Renal cortical epithelial cell (primary cell): ENCODE measurements at regions not wholly inside any gene's neighbourhood (a gene's known extent, or its start where the extent isn't known, plus 50 kb on each side); places are given as distances from the start of the nearest gene placed in this dataset.
"Not testable (repeated sequence)": the region's sequence is repeated elsewhere in the genome, so short reads cannot be mapped to it uniquely, and the experiment has no call there.

Source experiments
- DNase-seq: peaks from one replicate; pipeline ENCODE4 v3.0.0-alpha.2; 2011; ENCODE audit warnings: low read depth

GRCh38 chr16:26505496-26505895 is 561.2 kb upstream of the C16orf82 start:
- no peak for DNase-seq

- not testable (repeated sequence) for DNase-seq
Measured at GRCh38 chr16:26508946-26509345, 557.8 kb upstream of the C16orf82 start.

DNA sequence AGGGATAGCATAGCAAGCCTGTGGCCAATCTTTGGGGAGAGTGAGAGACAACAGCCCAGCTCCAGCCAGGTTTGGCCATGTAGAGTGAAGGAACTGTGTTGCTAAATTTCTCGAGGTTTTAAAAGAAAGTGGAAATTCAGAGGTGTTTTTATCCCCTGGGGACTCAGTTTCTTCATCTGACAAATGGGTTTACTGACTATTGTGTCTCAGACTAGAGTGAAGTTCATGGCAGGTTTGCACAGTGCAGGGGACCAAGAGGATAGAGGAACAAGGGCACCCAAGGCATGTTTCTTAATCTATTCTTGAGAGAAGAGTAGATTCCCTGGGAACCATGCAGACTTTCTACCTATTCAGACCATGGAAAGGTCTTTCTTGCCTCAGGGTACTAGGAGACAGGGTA is 555.8 kb upstream of the C16orf82 start:
- no peak for DNase-seq

- DNase-seq: no peak
Measured at GRCh38 chr16:26511463-26511862, 555.3 kb upstream of the C16orf82 start.

GRCh38 chr16:26521626-26522025 is 545.1 kb upstream of the C16orf82 start:
- DNase-seq: no peak

- no peak for DNase-seq
Measured at GRCh38 chr16:26524281-26524680, 542.4 kb upstream of the C16orf82 start.

DNA sequence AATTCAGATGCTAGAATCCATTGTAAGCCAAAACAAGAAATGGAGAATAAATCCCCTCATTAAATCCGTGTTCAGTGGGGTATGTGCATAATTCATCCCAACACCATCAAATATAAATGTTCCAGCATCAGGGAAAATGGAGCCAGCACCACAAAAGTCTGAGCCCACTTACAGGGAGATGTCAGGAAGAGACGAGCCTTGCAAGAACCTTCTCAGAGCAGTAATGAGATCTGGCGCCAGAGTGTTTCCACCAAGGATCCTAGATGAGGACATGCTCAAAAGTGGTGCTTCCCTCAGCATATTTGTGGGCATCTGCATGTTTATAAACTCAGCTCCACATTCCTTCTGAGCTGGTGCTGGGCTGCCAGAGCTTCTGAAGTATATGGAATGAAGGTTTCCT is 541.9 kb upstream of the C16orf82 start:
- no peak for DNase-seq

DNA sequence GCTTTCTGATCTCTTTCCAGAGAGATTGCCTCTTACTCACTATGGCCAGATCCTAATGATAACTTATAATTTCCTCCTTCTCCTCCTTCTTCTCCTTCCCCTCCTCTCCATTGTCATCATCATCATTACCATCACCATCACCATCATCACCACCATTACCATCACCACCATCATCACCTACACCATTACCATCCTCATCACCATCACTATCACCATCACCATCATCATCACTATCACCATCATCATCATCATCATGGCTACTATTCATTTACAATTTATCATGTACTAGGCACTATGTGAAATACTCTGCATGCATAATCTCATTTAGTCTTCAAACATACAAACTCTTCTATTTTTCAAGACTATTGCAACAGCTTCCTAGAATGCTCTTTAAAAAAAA is 540.9 kb upstream of the C16orf82 start:
- no peak for DNase-seq

GRCh38 chr16:26526633-26527032 is 540.1 kb upstream of the C16orf82 start:
- DNase-seq: no peak

DNA sequence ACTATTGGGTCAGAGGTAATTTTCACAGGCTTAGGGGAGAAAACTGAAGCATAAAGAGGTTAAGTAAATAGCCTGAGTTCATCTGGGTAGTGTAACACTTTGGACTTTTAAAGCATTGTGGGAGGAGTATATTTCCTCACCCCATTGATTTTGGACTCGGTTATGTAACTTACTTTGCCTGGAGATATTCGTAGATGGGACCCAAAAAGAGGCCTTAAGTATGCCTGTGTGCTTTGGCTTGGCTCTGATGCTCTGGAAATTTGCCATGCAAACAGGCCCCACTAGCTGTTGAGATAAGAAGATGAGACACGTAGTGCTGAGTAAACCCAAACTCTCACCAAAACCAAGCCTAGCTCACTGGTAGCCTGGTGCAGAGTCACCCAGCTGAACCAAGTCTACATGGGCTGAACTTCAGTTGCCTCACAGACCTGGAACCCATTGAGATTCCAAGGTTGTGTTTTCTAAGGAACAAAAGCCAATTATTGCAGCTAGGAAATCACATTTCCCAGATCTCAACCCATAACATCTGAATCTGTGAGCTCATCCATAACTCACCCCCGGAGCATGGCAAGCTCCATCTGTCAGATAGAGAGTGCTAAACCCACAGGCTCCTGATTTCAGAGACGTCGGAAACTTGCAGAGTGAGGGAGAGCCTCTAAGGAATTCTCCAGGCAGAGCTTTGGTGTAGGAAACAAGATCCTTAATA is 536.0 kb upstream of the C16orf82 start:
- no peak for DNase-seq

DNA sequence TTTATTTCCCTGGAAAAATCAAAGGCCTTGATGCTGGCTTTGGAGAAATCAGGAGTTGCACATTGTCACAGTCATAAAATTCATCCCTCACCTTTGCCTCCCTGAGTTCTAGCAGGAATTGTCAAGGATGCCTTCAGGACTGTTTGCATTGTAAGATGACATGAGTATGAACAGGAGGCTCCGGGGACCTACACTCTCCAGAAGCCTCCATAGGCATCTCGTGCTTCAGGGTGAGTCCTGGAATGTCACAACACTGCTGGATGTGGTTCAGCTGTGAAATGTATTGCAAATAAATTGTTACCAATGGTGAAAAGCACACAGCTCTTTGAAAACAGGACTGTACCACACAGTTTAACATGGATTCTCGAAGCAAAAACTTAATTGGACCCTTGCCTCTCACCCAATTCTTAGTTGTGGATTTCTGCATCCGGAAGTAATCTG is 535.4 kb upstream of the C16orf82 start:
- no peak for DNase-seq

GRCh38 chr16:26532456-26532855 is 534.3 kb upstream of the C16orf82 start:
- no peak for DNase-seq

DNA sequence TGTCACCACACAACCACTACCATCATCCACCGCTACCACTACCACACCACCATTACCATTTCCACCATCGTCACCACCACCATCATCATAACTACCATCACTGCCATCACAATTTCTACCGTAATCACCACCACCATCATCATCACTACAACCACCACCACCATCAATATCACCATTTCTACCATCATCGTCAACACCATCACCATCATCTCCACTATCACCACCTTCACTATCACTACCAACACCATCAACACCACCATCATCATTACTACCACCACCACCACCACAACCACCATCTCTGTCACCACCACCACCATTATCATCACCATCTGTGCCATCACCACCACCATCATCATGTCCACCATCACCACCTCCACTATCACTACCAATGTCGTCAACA is 524.5 kb upstream of the C16orf82 start:
- DNase-seq: no peak

GRCh38 chr16:26546573-26546972 is 520.2 kb upstream of the C16orf82 start:
- DNase-seq: no peak

DNA sequence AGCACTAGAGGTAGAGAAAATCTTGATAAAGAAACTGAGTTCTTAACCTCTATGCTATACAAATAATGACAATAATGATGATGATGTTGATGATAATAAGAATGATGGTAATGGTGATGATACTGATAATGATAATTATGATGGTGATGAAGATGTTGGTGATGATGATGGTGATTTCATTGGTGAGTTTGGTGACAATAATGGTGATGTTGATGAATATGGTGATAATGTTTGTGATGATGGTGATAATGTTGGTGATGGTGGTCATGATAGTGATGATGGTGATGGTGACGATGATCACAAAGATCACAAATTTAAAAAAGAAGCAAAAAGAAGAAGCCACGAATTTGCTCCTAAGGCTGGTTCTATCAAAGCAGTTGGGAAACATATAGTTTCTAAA is 519.0 kb upstream of the C16orf82 start:
- no peak for DNase-seq

DNA sequence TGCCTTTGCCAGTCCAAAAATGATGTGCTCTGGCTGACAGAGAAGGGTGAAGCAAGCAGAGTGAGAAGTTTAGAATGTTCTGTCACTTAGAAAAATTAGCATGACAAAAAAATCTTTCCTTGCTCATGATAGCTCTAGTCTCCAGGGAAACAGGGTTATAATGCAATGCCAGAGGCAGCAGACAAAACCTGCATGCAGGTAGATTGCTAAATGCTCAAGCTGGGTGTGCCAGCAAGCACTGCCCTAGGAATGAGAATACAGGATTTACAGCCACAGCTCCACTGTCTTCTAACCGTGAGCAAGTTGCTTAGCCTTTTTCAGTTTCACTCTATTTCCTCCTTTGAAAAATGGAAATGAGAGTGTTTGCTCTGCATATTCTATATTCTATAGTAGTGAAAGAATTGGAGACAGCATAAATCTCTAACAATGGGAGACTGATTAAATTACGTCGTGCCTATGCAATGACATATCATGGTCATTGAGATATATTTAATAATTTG is 516.6 kb upstream of the C16orf82 start:
- DNase-seq: no peak

- DNase-seq: no peak
Measured at GRCh38 chr16:26554030-26554429, 512.7 kb upstream of the C16orf82 start.

DNA sequence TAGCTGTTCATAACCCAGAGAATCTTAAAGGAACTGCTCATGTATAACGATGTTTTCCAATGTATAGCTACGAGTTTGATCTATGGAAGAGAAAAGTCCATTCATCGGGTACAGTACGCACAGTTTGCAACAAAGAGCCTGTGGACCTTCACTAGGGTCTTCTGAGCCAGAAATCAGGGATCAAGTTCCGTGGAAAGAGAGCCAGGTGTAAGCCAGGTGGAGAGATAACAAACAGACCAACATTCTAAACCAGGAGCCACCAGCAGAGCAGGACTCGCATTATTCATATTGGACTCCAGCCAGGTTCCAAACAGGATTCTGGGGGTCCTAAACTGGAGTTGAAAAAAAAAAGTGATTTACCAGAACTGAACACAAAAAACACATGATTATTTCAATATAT is 505.4 kb upstream of the C16orf82 start:
- DNase-seq: no peak

DNA sequence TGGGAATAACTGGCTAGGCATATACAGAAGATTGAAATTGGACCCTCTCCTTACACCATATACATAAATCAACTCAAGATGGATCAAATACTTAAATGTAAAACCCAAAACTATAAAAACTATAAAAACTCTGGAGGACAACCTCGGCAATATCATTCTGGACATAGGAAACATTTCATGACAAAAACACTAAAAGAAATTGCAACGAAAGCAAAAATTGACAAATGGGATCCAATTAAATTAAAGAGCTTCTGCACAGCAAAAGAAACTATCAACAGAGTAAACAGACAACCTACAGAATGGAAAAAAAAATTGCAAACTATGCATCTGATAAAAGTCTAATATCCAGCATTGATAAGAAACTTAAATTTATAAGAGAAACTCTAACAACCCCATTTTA is 503.7 kb upstream of the C16orf82 start:
- no peak for DNase-seq

GRCh38 chr16:26567356-26567755 is 499.4 kb upstream of the C16orf82 start:
- DNase-seq: no peak

DNA sequence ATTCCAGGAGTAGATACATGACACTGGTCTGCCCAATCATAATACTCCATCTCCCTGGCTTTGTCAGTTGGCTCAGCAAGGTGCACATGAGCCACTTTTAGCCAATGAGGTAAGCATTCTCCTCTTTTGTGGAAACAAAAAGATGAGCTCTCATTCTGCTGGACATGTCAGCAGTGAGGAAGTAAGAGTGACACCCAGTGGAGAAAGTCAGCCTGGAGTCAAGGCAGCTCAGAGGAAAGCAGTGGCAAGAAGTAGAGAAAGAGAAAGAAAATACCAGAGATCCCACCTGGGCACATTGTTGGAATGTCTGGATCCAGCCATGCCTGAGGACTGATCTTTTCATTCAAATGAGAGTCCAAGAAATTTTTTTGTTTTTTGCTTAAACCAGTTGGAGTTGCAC is 496.9 kb upstream of the C16orf82 start:
- DNase-seq: no peak

DNA sequence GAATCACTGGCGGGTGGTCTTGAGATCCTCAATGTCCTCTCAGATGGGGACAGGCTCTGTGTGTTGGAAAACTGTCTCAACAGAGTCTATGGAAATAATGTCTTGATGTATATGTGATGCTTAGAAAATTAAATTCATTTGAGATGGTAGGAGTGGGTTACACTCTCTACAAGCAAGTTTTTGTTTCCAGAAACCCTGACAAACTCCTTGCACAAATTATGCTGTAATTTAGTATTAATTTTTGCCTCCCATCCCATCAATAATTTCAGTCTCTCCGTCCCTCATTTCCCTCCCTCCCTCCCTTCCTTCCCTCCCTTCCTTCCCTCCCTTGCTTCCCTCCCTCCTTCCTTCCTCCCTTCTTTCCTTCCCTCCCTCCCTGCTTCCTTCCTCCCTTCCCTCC is 488.0 kb upstream of the C16orf82 start:
- DNase-seq: no peak

DNA sequence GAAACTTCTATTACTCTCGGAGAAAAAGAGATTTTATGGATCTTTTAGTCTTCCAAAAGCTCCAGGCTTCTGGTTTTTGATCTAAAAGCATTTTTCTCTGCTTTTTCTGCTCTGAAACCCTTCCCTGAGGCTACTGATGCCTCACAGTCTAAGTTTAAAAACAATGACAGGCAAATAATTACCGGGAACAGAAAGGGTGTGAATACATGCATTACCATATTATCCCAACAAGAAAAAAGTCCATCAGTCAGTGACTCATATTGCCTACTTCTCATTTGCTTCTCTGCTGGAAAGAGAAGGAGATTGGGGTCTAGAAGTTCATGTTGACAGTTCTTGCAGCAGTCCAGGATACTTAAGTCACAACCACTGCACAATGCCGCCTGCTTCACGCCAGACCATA is 482.9 kb upstream of the C16orf82 start:
- no peak for DNase-seq

- DNase-seq: no peak
Measured at GRCh38 chr16:26593700-26594099, 473.0 kb upstream of the C16orf82 start.
